ENCODE measurements at regions not wholly inside any gene's neighbourhood (a gene's known extent, or its start where the extent isn't known, plus 50 kb on each side); places are given as distances from the start of the nearest gene placed in this dataset.

- DNase-seq (ENCODE audit: extremely low spot score) = no peak
- no peak for TF ChIP-seq PKNOX1 (IDR thresholded peaks at IDR 0.05)
- ChIA-PET CTCF (no interaction called here), POLR2A (no interaction called here)
Observed at GRCh38 chr3:3685721-3686120, 113.5 kb upstream of the LRRN1 start.

GRCh38 chr3:3683261-3683660 lies 116.0 kb upstream of the LRRN1 start:
- ChIA-PET CTCF (no interaction called here), POLR2A (no interaction called here)
- TF ChIP-seq ZNF384 (IDR thresholded peaks at IDR 0.05) (no peak), SUZ12 (IDR thresholded peaks at IDR 0.05) (no peak), ELF4 (IDR thresholded peaks at IDR 0.05) (no peak), NFRKB (IDR thresholded peaks at IDR 0.05) (no peak), ARNT (IDR thresholded peaks at IDR 0.05) (no peak), PKNOX1 (IDR thresholded peaks at IDR 0.05) (no peak), TARDBP (IDR thresholded peaks at IDR 0.05) (no peak), HDGF (IDR thresholded peaks at IDR 0.05; ENCODE audit: borderline replicate concordance) (no peak), FOXA1 (IDR thresholded peaks at IDR 0.05) (no peak), SP1 (IDR thresholded peaks at IDR 0.05) (no peak), FOXM1 (IDR thresholded peaks at IDR 0.05; ENCODE audit: borderline replicate concordance) (no peak), L3MBTL2 (conservative IDR thresholded peaks at IDR 0.05) (no peak), FOXK2 (IDR thresholded peaks at IDR 0.05) (no peak), CTBP1 (IDR thresholded peaks at IDR 0.05; ENCODE audit: borderline replicate concordance) (no peak), LEF1 (IDR thresholded peaks at IDR 0.05; ENCODE audit: borderline replicate concordance) (no peak), BHLHE40 (IDR thresholded peaks at IDR 0.05; ENCODE audit: borderline replicate concordance) (no peak)
- DNase-seq (ENCODE audit: extremely low spot score) = no peak

- DNase-seq (ENCODE audit: extremely low spot score) = no peak
- CTCF ChIA-PET = no interaction called here
Observed at GRCh38 chr3:3675801-3676200, 123.4 kb upstream of the LRRN1 start.

GRCh38 chr3:3675186-3675585 lies 124.0 kb upstream of the LRRN1 start:
- CTCF ChIA-PET = interaction anchor here (0.6 kb wide), 1 partner anchor 74 kb away, joined by 3 read pairs; no protein-coding TSS in a partner anchor
- no peak for DNase-seq (ENCODE audit: extremely low spot score)
- POLR2A ChIA-PET = no interaction called here
- TF ChIP-seq ZNF384 (IDR thresholded peaks at IDR 0.05) (no peak), NFRKB (IDR thresholded peaks at IDR 0.05) (no peak), FOXK2 (IDR thresholded peaks at IDR 0.05) (no peak), TARDBP (IDR thresholded peaks at IDR 0.05) (no peak), ELF4 (IDR thresholded peaks at IDR 0.05) (no peak), BHLHE40 (IDR thresholded peaks at IDR 0.05; ENCODE audit: borderline replicate concordance) (no peak), SP1 (IDR thresholded peaks at IDR 0.05) (no peak), FOXA1 (IDR thresholded peaks at IDR 0.05) (no peak), LEF1 (IDR thresholded peaks at IDR 0.05; ENCODE audit: borderline replicate concordance) (no peak), ARNT (IDR thresholded peaks at IDR 0.05) (no peak), L3MBTL2 (conservative IDR thresholded peaks at IDR 0.05) (no peak), SUZ12 (IDR thresholded peaks at IDR 0.05) (no peak), HDGF (IDR thresholded peaks at IDR 0.05; ENCODE audit: borderline replicate concordance) (no peak), PKNOX1 (IDR thresholded peaks at IDR 0.05) (no peak), FOXM1 (IDR thresholded peaks at IDR 0.05; ENCODE audit: borderline replicate concordance) (no peak)

More at GRCh38 chr3:3675801-3676200, 123.4 kb upstream of the LRRN1 start:
- TF ChIP-seq SP1 (IDR thresholded peaks at IDR 0.05) = no peak
- no peak for TF ChIP-seq LEF1 (IDR thresholded peaks at IDR 0.05; ENCODE audit: borderline replicate concordance)
- no peak for TF ChIP-seq FOXK2 (IDR thresholded peaks at IDR 0.05)
- POLR2A ChIA-PET = no interaction called here

- DNase-seq (ENCODE audit: extremely low spot score) = no peak
- POLR2A ChIA-PET = no interaction called here
Observed at GRCh38 chr3:3666664-3667063, 132.6 kb upstream of the LRRN1 start.

GRCh38 chr3:3665961-3666640 lies 133.1 kb upstream of the LRRN1 start:
- DNase-seq (ENCODE audit: extremely low spot score) = no peak
- TF ChIP-seq BHLHE40 (IDR thresholded peaks at IDR 0.05; ENCODE audit: borderline replicate concordance) (no peak), ARNT (IDR thresholded peaks at IDR 0.05) (no peak), NFRKB (IDR thresholded peaks at IDR 0.05) (no peak), ZNF384 (IDR thresholded peaks at IDR 0.05) (no peak), PKNOX1 (IDR thresholded peaks at IDR 0.05) (no peak), SUZ12 (IDR thresholded peaks at IDR 0.05) (no peak), FOXK2 (IDR thresholded peaks at IDR 0.05) (no peak), FOXM1 (IDR thresholded peaks at IDR 0.05; ENCODE audit: borderline replicate concordance) (no peak), TARDBP (IDR thresholded peaks at IDR 0.05) (no peak), CTBP1 (IDR thresholded peaks at IDR 0.05; ENCODE audit: borderline replicate concordance) (no peak), LEF1 (IDR thresholded peaks at IDR 0.05; ENCODE audit: borderline replicate concordance) (no peak), ELF4 (IDR thresholded peaks at IDR 0.05) (no peak), L3MBTL2 (conservative IDR thresholded peaks at IDR 0.05) (no peak), SP1 (IDR thresholded peaks at IDR 0.05) (no peak), HDGF (IDR thresholded peaks at IDR 0.05; ENCODE audit: borderline replicate concordance) (no peak), FOXA1 (IDR thresholded peaks at IDR 0.05) (no peak)
- POLR2A ChIA-PET = no interaction called here
- CTCF ChIA-PET = no interaction called here

More at GRCh38 chr3:3666664-3667063, 132.6 kb upstream of the LRRN1 start:
- no peak for TF ChIP-seq FOXA1 (IDR thresholded peaks at IDR 0.05)
- no peak for TF ChIP-seq ELF4 (IDR thresholded peaks at IDR 0.05)
- TF ChIP-seq BHLHE40 (IDR thresholded peaks at IDR 0.05; ENCODE audit: borderline replicate concordance) = no peak
- CTCF ChIA-PET = no interaction called here
